ENCODE measurements at regions not wholly inside any gene's neighbourhood (a gene's known extent, or its start where the extent isn't known, plus 50 kb on each side); places are given as distances from the start of the nearest gene placed in this dataset.

GRCh38 chr13:80436571-80437169 is 95.7 kb upstream of the SPRY2 start:
- intact Hi-C loops (cut with DNase I) = no loop called here
- ATAC-seq (peak in 2 of 4 donors; percentile 47 to 55), DNase-seq (no peak), FAIRE-seq (no peak)
- no peak overlapping the region for H3K4me3 ChIP-seq
- no peaks in the 10 kb centered on the region for H3K4me1 ChIP-seq
- H3K9me3 ChIP-seq = no peaks in the 10 kb centered on the region
- no peaks in the 10 kb centered on the region for H3K27me3 ChIP-seq
- H3K27ac ChIP-seq = no peak overlapping the region
- no peak for TF ChIP-seq CTCF (IDR thresholded peaks at IDR 0.05)
- H3K36me3 ChIP-seq = no peaks in the 10 kb centered on the region
- WGBS, 2 donors = 68% methylated on average over 4 of the region's 4 CpGs

GRCh38 chr13:80430561-80430960 is 89.6 kb upstream of the SPRY2 start:
- no peak for ATAC-seq
- H3K27ac ChIP-seq = no peak overlapping the region
- no peaks in the 10 kb centered on the region for H3K4me1 ChIP-seq
- no peaks in the 10 kb centered on the region for H3K36me3 ChIP-seq
- TF ChIP-seq CTCF (IDR thresholded peaks at IDR 0.05) = no peak
- intact Hi-C loops (cut with DNase I) = no loop called here
- FAIRE-seq = no peak
- no peaks in the 10 kb centered on the region for H3K9me3 ChIP-seq
- no peaks in the 10 kb centered on the region for H3K27me3 ChIP-seq
- DNase-seq = no peak
- H3K4me3 ChIP-seq = no peak overlapping the region

GRCh38 chr13:80428349-80429096 is 87.6 kb upstream of the SPRY2 start:
- 85 to 86% methylated on average over 3 of the region's 3 CpGs for WGBS, 2 donors
- DNase-seq = no peak
- no peaks in the 10 kb centered on the region for H3K36me3 ChIP-seq
- H3K27ac ChIP-seq = no peak overlapping the region
- no peak overlapping the region for H3K4me3 ChIP-seq
- no peak for ATAC-seq
- H3K9me3 ChIP-seq = no peaks in the 10 kb centered on the region
- intact Hi-C loops (cut with DNase I) = no loop called here
- H3K27me3 ChIP-seq = no peaks in the 10 kb centered on the region
- FAIRE-seq = no peak
- TF ChIP-seq CTCF (IDR thresholded peaks at IDR 0.05) = no peak
- no peaks in the 10 kb centered on the region for H3K4me1 ChIP-seq

- H3K4me3 ChIP-seq = no peak overlapping the region
- FAIRE-seq = no peak
- no peaks in the 10 kb centered on the region for H3K9me3 ChIP-seq
- H3K27ac ChIP-seq = no peak overlapping the region
- no peaks in the 10 kb centered on the region for H3K4me1 ChIP-seq
- DNase-seq = no peak
- no peak for ATAC-seq
- WGBS, 2 donors = 73 to 77% methylated on average over 2 of the region's 2 CpGs
- intact Hi-C loops (cut with DNase I) = no loop called here
- H3K36me3 ChIP-seq = no peaks in the 10 kb centered on the region
- no peak for TF ChIP-seq CTCF (IDR thresholded peaks at IDR 0.05)
- H3K27me3 ChIP-seq = no peaks in the 10 kb centered on the region
Observed at GRCh38 chr13:80419416-80419815, 78.5 kb upstream of the SPRY2 start.

GRCh38 chr13:80413611-80414010 is 72.7 kb upstream of the SPRY2 start:
- no peak for TF ChIP-seq CTCF (IDR thresholded peaks at IDR 0.05)
- Histone ChIP-seq H3K4me3 (no peak overlapping the region), H3K36me3 (no peaks in the 10 kb centered on the region), H3K9me3 (no peaks in the 10 kb centered on the region), H3K4me1 (no peaks in the 10 kb centered on the region), H3K27ac (no peak overlapping the region), H3K27me3 (no peaks in the 10 kb centered on the region)
- intact Hi-C loops (cut with DNase I) = no loop called here
- DNase-seq = no peak
- no peak for ATAC-seq
- FAIRE-seq = no peak

Measured in pancreas (tissue), 10 donors.